RCC 7860 (cell line): ENCODE measurements at regions not wholly inside any gene's neighbourhood (a gene's known extent, or its start where the extent isn't known, plus 50 kb on each side); places are given as distances from the start of the nearest gene placed in this dataset.
"Not testable (repeated sequence)": the region's sequence is repeated elsewhere in the genome, so short reads cannot be mapped to it uniquely, and the experiment has no call there.

Experiments used
- DNase-seq: peaks from one replicate; pipeline ENCODE4 v3.0.0-alpha.2; 2015; ENCODE audit warnings: low spot score
- FAIRE-seq: peaks from 2 replicates; lab custom pipeline; 2012; peaks lifted over from hg19 to GRCh38; lab: Jason Lieb, UNC

- no peak for DNase-seq
- FAIRE-seq, result no peak
These were observed 295.7 kb downstream of the FZD1 start for GRCh38 chr7:91559947-91560346.

DNA sequence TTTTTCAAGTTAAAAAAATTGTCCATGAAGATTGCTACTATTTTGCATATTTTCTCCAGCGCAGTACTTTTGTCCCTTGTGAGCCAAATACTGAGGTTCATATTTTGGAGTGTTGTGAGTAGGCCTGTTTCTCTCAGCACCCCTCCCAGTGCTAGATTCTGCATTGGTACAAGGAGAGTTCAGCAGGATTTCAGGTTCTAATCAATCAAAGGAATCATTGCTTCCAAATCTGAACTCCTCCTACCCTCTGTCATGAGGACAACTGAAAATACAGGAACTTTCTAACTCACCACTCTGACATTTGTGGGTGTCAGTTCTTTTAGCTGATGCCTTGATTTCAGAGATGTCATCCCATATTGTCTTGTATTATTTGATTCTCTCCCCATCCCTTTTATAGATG is 299.9 kb downstream of the FZD1 start:
- FAIRE-seq (no peak), DNase-seq (no peak)

GRCh38 chr7:91564541-91564940 is 300.3 kb downstream of the FZD1 start:
- no peak for FAIRE-seq

DNA sequence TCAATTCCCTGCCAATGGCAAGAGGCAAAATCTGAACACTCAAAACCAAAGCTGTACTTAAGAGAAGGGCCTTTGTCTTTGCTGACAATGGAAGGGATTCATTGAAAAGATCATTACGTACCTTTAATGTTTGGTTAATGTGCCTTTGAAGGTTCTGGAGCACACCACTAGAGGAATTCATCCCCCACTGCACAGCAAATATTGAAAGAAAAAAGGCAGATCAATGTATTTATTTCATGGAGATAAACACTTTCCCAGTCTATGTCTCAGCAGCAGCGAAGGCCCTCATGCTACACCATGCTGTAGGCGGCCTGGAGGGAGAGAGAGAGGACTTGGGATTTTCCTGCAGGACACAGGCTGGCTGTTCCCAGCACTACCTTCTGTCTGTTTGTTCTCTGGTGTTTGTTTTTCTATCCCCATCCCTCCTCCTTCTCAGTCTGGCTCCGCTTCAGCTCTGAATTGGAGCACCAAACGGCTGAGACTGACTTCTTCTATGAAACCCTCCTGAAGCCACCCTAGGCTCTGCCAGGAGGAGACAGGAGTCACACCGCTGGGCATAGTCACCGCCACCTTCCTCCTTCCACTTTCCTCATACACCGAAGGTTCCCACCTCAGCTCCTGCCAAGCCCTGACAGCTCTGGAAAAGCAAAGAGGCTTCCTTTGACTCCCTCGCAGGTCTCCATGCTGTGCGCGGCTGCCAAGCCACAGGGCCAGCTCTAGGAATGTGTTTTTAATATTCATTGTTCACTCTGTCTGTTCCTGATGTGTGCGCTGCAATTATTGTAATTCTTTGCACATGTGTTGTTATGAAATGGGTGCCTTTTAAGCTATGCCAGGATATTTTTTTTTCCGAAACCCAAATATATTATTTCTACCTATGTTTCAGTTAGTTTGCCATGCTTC is 301.5 kb downstream of the FZD1 start:
- no peak for FAIRE-seq
- no peak for DNase-seq

More at GRCh38 chr7:91564541-91564940, 300.3 kb downstream of the FZD1 start:
- DNase-seq, result no peak

DNA sequence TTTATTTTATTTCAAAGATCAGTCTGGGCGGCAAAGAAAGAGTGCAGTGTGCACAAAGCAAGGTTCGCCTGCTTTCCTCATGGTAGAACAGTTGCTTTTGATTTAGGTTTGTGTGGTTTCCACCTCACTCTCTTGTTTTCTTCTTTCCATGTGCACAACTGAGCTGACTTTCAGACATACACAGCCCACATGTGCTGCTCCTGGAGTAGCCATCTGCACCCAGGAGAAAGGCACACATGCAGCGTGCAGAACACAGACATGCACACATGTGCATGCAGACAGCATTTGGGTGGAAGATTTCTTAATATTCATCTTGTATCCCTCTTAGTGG is 302.1 kb downstream of the FZD1 start:
- FAIRE-seq, result no peak
- DNase-seq, result no peak

GRCh38 chr7:91567081-91568012 is 303.1 kb downstream of the FZD1 start:
- FAIRE-seq, result no peak

GRCh38 chr7:91568138-91568537 is 303.9 kb downstream of the FZD1 start:
- no peak for FAIRE-seq
- no peak for DNase-seq

More at GRCh38 chr7:91567081-91568012, 303.1 kb downstream of the FZD1 start:
- no peak for DNase-seq

GRCh38 chr7:91569728-91570457 is 305.7 kb downstream of the FZD1 start:
- FAIRE-seq (no peak), DNase-seq (no peak)

- DNase-seq, result no peak
- FAIRE-seq, result no peak
These were observed 306.3 kb downstream of the FZD1 start for GRCh38 chr7:91570560-91570959.

GRCh38 chr7:91571601-91572000 is 307.4 kb downstream of the FZD1 start:
- FAIRE-seq (no peak), DNase-seq (no peak)

- DNase-seq (no peak), FAIRE-seq (no peak)
These were observed 307.1 kb downstream of the MTERF1 start for GRCh38 chr7:91573405-91573804.

GRCh38 chr7:91576459-91576858 is 304.0 kb downstream of the MTERF1 start:
- not testable (repeated sequence) for FAIRE-seq

GRCh38 chr7:91579837-91580236 is 300.7 kb downstream of the MTERF1 start:
- DNase-seq, result no peak
- FAIRE-seq, result no peak

More at GRCh38 chr7:91576459-91576858, 304.0 kb downstream of the MTERF1 start:
- DNase-seq, result not testable (repeated sequence)

- no peak for FAIRE-seq
- no peak for DNase-seq
These were observed 297.6 kb downstream of the MTERF1 start for GRCh38 chr7:91582799-91583477.

DNA sequence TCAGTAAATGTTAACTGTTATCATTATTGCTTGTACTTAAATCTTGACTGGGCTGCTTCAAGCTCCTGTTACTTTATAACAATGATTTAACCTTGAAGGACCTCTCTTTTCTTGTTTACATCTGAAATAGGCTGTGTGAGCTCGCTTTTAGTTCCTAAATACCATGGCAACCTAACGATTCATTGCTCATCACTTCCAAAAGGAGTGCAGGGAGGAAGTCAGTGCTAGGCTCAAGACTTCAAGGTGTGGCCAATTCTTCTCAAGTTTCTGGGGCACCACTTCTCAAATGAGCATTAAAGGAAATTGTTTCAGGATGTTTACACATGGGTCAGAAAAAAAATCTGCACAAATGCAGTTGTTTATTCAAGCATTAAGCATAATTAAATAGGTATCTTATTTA is 284.2 kb downstream of the MTERF1 start:
- FAIRE-seq (no peak), DNase-seq (no peak)

DNA sequence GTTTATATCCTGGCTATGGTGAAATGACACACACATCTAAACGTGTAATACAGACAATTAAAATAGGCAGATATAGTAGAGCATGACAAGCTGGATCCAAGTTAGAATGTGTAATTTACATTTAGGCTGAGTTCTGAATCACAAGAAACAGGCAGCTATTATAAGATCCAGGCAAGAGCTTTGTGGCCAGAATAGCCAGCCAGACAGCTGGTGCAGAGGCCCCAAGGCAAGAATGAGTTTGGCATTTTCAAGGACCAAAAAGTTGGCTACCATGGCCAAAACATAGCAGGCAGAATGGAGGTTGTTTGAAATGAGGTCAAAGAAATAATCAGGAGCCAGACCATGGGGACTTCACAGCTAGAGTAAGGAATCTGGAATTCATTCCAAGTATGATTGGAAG is 281.7 kb downstream of the MTERF1 start:
- DNase-seq (no peak), FAIRE-seq (no peak)

GRCh38 chr7:91600112-91600511 is 280.4 kb downstream of the MTERF1 start:
- FAIRE-seq (no peak), DNase-seq (no peak)

DNA sequence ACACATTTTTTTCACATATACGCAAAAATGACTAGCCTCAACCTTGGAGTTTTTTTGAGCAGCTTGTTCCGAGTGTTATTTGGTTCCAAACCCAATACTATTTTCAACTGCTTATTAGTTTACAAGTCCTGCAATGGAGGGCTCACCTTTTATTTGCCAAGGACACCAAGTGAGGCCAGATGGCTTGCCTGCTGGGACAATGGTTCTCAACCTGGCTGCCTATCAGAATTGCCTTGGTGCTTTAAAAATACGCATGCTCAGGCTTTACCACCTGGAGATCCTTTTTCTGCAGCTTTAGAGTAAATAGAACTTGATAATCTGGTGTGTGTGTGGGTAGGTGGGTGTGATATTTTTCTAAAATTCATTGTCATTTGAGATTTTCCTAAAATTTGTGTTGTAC is 276.8 kb downstream of the MTERF1 start:
- FAIRE-seq (no peak), DNase-seq (no peak)

GRCh38 chr7:91608606-91609005 is 271.9 kb downstream of the MTERF1 start:
- no peak for DNase-seq
- FAIRE-seq, result no peak

- no peak for DNase-seq
- FAIRE-seq, result no peak
These were observed 271.0 kb downstream of the MTERF1 start for GRCh38 chr7:91609525-91609924.
